ENCODE measurements at regions not wholly inside any gene's neighbourhood (a gene's known extent, or its start where the extent isn't known, plus 50 kb on each side); places are given as distances from the start of the nearest gene placed in this dataset.

- DNase-seq, result no peak
Observed at GRCh38 chr5:73306078-73306719, 133.2 kb downstream of the TMEM174 start.

DNA sequence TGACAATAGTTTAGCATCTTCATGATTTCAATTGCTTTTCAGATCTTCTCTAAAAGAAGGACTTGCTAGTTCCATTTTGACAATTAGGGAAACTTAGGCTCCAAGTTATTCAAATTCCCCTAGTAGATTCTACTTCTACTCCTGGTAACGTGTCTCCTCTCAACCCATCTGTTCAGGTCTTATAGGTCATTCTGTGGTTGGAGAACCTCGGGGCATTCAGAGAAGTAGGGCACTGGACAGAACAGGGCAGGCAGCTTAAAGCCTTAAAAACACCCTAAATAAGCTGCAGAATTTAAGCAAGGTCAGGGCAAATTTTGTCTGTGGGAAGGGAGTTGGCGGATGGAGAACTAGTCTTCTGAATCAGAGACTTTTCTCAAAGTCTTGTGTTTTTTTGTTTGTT lies 132.4 kb downstream of the TMEM174 start:
- DNase-seq, result no peak

DNA sequence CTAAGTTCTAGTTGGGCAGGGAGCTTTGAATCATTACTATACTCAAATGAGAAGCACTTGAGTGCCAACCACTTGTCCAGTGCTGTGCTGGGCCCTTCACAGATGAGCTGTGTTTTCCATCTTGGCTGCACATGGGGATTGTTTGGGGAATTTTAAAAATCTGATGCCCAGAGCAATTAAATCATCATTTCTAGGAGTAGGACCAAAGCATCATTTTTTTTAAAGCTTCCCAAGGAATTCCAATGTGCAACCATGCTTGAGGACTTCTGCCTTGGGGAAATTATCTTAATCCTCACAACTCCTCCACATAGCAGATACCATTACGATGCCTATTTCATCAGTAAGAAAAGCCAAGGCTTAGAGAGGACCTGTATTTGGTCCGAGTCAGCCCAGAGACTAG lies 131.4 kb downstream of the TMEM174 start:
- no peak for DNase-seq

DNA sequence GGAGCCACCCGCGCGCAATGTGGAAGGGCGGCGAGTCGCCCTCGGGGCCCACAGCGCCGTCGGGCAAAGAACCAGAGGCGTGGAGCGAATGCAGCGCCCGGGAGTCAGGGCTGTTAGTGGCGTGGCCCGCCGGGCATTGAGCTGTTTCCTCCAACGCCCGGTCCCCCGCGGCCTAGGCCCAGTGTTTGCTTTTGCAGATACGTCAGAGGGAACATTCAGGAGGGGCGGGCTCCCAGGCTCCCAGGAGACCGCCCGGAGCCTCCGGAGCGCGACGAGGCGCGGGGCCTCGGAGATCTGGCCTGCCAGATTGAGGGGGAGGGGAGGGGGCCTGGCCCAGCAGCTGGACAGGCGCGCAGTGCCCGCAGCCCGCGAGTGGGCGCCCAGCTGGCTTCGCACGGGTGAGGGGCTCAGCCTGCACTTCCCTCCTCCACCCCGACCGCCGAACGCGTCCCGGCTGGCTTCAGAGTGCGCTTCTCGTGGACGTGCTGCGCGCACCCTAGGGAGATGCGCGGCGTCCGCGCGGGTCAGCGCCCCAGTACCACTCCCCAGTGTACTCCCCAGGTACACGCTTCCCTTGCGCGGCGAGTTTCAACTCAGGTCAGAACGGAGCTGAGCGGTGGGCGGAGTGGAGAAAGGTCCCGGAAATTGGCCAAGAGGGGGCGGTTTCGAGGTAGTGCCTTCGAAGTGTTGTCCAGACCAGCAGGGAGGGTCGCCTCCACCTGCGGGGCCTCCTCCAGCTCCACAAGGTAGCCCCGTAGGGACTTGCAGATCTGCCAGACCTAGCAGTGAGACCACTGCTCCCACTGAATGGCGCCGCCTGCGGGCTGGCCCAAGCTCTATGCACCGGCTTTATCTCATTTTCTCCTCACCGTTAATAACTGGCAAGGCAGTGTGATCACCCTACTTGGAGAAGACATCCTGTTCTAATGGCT lies 130.4 kb downstream of the TMEM174 start:
- DNase-seq, result no peak

- DNase-seq, result no peak
Observed at GRCh38 chr5:73302797-73303147, 129.8 kb downstream of the TMEM174 start.

DNA sequence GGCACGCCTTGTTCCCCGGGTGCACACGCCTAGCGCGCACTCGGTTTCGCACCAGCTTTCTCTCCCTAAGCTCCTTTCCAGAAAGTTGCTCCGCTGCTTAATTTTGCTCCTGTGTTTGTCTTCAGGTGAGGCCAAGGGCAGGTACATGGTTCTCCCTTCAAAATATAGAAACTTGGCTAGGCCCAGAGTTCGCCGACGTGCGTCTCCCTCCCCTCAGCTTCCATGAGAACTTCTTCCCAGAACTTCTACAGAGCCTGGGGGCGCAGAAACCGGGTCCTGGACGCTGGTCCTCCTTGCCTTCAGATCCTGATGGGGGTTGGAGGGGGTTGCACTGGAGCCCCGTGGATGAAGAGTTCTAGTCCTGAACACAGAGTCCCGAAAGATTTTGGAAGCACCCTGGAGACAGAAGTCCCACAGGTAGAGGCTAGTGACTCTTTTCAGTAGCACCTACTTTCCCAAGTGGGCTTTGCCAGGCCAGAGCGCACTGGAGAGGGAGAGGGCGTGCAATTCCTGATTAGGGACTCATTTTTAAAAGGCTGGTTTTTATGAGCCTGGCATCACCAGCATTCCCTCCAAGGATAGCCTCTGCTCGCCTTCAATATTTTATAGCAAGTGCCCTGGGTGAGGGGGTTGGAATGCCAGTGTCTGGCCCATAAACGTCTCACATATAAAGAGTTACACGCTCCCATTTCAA lies 128.4 kb downstream of the TMEM174 start:
- no peak for DNase-seq

- DNase-seq, result no peak
Observed at GRCh38 chr5:73300337-73301207, 127.6 kb downstream of the TMEM174 start.

GRCh38 chr5:73299665-73300336 lies 126.8 kb downstream of the TMEM174 start:
- no peak for DNase-seq

- DNase-seq, result no peak
Observed at GRCh38 chr5:73298772-73299630, 126.0 kb downstream of the TMEM174 start.

- DNase-seq, result no peak
Observed at GRCh38 chr5:73298251-73298771, 125.3 kb downstream of the TMEM174 start.

GRCh38 chr5:73297430-73297829 lies 124.4 kb downstream of the TMEM174 start:
- no peak for DNase-seq

DNA sequence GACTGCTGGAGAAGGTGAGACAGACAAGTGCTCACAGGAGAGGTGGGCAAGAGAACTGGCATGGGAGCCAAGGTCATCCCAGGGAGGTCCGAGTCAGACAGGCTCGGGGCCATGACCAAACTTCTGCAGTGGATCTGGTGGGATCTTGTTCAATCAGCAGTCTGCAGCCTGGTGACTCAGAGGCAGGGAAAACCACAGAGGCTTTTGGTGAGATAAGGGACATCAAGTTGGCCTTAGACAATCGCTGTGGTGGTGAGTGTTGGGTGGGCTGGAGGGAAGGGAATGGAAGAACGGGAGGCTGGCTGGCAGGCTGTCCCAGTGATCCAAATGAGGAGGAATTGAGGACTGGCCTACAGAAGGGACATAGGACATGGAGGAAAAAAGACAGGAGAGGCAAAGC lies 123.8 kb downstream of the TMEM174 start:
- DNase-seq, result no peak

GRCh38 chr5:73295921-73296320 lies 122.9 kb downstream of the TMEM174 start:
- DNase-seq, result no peak

- no peak for DNase-seq
Observed at GRCh38 chr5:73295447-73295846, 122.5 kb downstream of the TMEM174 start.

DNA sequence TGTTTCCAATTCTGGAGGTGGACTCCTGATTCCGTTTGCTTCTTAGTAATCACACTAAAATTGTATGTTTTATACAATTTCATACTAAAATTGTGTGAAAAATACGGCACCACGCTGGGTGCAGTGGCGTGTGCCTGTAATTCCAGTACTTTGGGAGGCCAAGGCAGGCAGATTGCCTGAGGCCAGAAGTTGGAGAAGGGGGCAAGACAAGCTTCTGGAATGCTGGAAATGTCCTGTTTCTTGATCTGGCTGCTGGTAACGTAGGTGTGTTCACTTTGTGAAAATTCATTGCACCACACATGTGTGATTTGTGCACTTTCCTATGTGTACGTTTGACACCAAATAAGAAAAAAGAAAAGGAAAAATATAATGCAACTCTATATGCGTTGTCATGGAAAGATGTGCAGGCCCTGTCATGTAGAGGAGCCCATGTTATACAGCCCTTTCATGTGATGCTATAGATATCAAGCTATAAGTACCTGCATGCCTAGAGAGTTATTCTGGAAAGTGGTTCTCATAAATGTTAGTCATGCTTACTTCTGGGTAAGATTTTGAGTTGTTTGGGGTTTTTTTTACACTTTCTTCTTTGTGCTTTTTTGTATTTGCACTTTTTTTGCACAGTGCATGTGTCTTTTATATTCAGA lies 119.9 kb downstream of the TMEM174 start:
- DNase-seq, result no peak

GRCh38 chr5:73291873-73292272 lies 118.9 kb downstream of the TMEM174 start:
- DNase-seq, result no peak

DNA sequence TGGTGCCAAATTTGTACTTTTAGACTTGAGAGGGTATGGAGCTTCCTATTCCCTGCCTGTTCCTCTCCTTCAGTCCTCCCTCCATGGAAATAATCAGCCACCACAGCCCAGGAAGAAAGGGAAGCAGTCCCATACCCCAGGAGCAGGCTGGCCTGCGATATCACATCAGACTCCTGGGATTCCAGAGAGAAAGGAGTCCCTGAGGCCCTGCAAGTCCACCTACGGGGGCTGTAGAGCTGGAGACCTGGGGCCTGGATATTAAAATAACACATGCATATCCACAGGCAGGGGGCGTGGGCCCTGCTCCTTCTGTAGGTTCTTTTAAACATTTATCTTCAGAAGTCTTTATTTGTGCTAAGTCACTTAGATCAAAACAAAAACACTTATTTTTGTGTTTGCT lies 117.2 kb downstream of the TMEM174 start:
- DNase-seq, result no peak

DNA sequence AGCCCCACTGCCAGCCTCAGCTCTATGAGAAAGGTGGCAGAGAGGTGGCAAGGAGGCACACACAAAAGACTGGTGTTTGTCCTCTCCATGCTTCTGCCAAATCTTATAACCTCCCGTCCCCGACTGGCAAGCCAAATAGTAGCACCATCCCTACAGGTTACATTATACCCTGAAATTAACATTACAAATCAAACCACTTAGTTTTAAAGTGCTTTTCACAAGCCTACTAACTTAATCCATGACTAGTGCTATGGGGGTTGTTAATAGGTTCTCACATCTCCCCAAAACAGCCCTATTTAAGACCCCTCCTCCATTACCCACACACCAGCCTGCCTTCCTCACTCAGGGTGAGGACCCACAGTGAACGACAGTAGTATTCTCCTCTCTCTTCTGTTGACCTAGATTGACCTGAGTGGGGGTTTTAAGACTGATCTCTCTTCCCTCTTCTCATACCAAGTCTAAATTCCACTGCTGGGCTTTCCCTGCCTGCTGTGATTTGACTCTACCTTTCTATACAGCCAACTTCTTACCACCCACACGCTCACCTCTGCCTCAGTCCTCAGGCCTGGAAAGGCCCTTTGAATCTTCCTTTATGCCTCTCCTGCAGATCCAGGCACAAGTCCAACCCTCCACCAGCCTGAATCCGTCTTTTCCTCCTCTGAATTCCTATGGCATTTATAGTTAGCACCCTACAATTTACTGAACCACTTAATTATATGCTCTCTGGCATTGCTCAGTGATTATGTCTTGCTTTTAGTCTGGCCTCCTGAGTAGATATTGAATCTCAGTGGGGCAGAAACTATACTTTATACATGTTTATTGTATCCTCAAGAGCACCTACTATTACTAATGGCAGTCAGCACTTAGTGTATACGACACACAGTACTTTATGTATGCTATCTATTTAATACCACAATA lies 116.1 kb downstream of the TMEM174 start:
- DNase-seq, result no peak

DNA sequence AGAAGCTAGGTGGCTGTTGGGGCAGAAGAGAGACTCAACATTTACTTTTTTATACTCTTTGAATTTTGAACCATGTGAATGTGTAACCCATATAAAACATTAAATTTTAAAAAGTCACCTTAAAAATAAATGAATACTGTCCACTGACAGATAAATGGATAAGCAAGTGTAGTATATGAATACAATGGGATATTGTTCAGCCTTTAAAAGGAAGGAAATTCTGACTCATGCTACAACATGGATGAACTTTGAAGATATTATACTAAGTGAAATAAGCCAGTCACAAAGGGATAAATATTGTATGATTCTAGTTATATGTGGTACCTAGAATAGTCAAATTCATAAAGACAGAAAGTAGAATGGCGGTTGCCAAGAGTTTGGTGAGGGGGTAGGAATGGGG lies 113.9 kb downstream of the TMEM174 start:
- DNase-seq, result no peak
